ENCODE measurements at regions not wholly inside any gene's neighbourhood (a gene's known extent, or its start where the extent isn't known, plus 50 kb on each side); places are given as distances from the start of the nearest gene placed in this dataset.

- Histone ChIP-seq H3F3A (ENCODE audit: insufficient read depth, low read length) (no peaks in the 10 kb centered on the region), H3K27me3 (ENCODE audit: insufficient read depth, low read length) (no peaks in the 10 kb centered on the region), H3K9ac (ENCODE audit: low read length) (no peak overlapping the region), H3K4me2 (ENCODE audit: low read length) (no peak overlapping the region), H3K36me3 (ENCODE audit: insufficient read depth, low read length) (no peaks in the 10 kb centered on the region), H3K4me3 (ENCODE audit: low read depth, low read length, poor library complexity, severe bottlenecking) (no peak overlapping the region), H3K9me2 (ENCODE audit: low read depth, low read length) (no peaks in the 10 kb centered on the region), H3K79me2 (ENCODE audit: insufficient read depth, low read length) (no peaks in the 10 kb centered on the region), H3K27ac (ENCODE audit: low read depth, low read length, poor library complexity, severe bottlenecking) (no peak overlapping the region), H3K4me1 (ENCODE audit: insufficient read depth, low read length, severe bottlenecking) (no peaks in the 10 kb centered on the region), H4K20me1 (ENCODE audit: insufficient read depth, low read length) (no peaks in the 10 kb centered on the region), H2AFZ (ENCODE audit: low read length) (no peak overlapping the region), H3K9me3 (ENCODE audit: low read length) (no peaks in the 10 kb centered on the region)
- TF ChIP-seq EZH2 (IDR thresholded peaks at IDR 0.05; ENCODE audit: borderline replicate concordance, low read length), result no peak
- TF ChIP-seq, protein P1, sequence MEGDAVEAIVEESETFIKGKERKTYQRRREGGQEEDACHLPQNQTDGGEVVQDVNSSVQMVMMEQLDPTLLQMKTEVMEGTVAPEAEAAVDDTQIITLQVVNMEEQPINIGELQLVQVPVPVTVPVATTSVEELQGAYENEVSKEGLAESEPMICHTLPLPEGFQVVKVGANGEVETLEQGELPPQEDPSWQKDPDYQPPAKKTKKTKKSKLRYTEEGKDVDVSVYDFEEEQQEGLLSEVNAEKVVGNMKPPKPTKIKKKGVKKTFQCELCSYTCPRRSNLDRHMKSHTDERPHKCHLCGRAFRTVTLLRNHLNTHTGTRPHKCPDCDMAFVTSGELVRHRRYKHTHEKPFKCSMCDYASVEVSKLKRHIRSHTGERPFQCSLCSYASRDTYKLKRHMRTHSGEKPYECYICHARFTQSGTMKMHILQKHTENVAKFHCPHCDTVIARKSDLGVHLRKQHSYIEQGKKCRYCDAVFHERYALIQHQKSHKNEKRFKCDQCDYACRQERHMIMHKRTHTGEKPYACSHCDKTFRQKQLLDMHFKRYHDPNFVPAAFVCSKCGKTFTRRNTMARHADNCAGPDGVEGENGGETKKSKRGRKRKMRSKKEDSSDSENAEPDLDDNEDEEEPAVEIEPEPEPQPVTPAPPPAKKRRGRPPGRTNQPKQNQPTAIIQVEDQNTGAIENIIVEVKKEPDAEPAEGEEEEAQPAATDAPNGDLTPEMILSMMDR (IDR thresholded peaks at IDR 0.05; ENCODE audit: low read length), result no peak
Observed at GRCh38 chr18:7334973-7335568, 104.2 kb downstream of the LRRC30 start.

DNA sequence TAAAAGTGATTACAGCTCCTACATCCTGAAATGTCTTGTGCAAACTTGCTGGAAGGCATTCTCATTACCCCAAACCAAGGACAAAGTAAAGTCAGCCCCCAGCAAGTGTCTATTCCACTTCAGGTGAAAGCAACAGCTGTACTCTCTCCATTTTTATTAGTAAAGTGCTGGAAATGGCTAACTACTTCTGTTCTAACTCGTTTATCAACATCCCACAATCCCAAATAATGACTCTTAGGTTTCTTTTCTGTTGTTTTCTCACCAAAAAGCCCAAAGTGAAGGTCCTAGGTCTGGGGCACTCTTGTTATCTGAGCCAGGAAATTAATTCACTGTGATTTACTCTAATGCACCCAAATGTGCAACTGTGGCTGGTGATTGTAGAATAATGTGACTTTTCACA, 105.7 kb downstream of the LRRC30 start:
- no peaks in the 10 kb centered on the region for H3K4me1 ChIP-seq (ENCODE audit: insufficient read depth, low read length, severe bottlenecking)
- no peaks in the 10 kb centered on the region for H3F3A ChIP-seq (ENCODE audit: insufficient read depth, low read length)
- no peak overlapping the region for H3K4me3 ChIP-seq (ENCODE audit: low read depth, low read length, poor library complexity, severe bottlenecking)
- H3K9ac ChIP-seq (ENCODE audit: low read length), result no peak overlapping the region
- no peak overlapping the region for H3K27ac ChIP-seq (ENCODE audit: low read depth, low read length, poor library complexity, severe bottlenecking)
- no peaks in the 10 kb centered on the region for H3K9me3 ChIP-seq (ENCODE audit: low read length)
- no peak overlapping the region for H3K4me2 ChIP-seq (ENCODE audit: low read length)
- no peaks in the 10 kb centered on the region for H3K9me2 ChIP-seq (ENCODE audit: low read depth, low read length)
- TF ChIP-seq EZH2 (IDR thresholded peaks at IDR 0.05; ENCODE audit: borderline replicate concordance, low read length), result no peak
- TF ChIP-seq, protein P1 (IDR thresholded peaks at IDR 0.05; ENCODE audit: low read length), result no peak
- H4K20me1 ChIP-seq (ENCODE audit: insufficient read depth, low read length), result no peaks in the 10 kb centered on the region
- no peaks in the 10 kb centered on the region for H3K36me3 ChIP-seq (ENCODE audit: insufficient read depth, low read length)
- H3K79me2 ChIP-seq (ENCODE audit: insufficient read depth, low read length), result no peaks in the 10 kb centered on the region
- no peak overlapping the region for H2AFZ ChIP-seq (ENCODE audit: low read length)
- no peaks in the 10 kb centered on the region for H3K27me3 ChIP-seq (ENCODE audit: insufficient read depth, low read length)

DNA sequence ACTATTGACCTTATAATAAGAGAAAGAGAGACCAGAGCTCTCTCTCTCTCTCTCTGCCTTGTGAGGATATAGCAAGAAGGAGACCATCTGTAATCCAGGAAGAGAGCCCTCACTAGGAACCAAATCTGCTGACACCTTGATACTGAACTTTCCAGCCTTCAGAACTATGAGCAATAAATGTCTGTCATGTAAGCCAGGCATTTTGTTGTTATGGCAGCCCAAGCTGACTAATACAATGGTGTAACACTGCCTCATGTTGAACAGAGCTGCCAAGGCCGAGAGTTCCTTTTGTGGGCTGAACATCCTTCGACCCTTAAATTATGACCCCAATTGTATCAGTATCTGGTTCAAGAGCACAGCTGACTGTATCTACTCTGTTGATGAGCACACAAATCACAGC, 108.0 kb downstream of the LRRC30 start:
- Histone ChIP-seq H3K4me2 (ENCODE audit: low read length) (no peak overlapping the region), H3K9me2 (ENCODE audit: low read depth, low read length) (no peaks in the 10 kb centered on the region), H3K36me3 (ENCODE audit: insufficient read depth, low read length) (no peaks in the 10 kb centered on the region), H4K20me1 (ENCODE audit: insufficient read depth, low read length) (no peaks in the 10 kb centered on the region), H2AFZ (ENCODE audit: low read length) (no peak overlapping the region), H3K79me2 (ENCODE audit: insufficient read depth, low read length) (no peaks in the 10 kb centered on the region), H3K9ac (ENCODE audit: low read length) (no peak overlapping the region), H3K9me3 (ENCODE audit: low read length) (no peaks in the 10 kb centered on the region), H3K4me1 (ENCODE audit: insufficient read depth, low read length, severe bottlenecking) (no peaks in the 10 kb centered on the region), H3K27me3 (ENCODE audit: insufficient read depth, low read length) (no peaks in the 10 kb centered on the region), H3F3A (ENCODE audit: insufficient read depth, low read length) (no peaks in the 10 kb centered on the region), H3K27ac (ENCODE audit: low read depth, low read length, poor library complexity, severe bottlenecking) (no peak overlapping the region), H3K4me3 (ENCODE audit: low read depth, low read length, poor library complexity, severe bottlenecking) (no peak overlapping the region)
- no peak for TF ChIP-seq EZH2 (IDR thresholded peaks at IDR 0.05; ENCODE audit: borderline replicate concordance, low read length)
- TF ChIP-seq, protein P1 (IDR thresholded peaks at IDR 0.05; ENCODE audit: low read length), result no peak
